ENCODE measurements at regions not wholly inside any gene's neighbourhood (a gene's known extent, or its start where the extent isn't known, plus 50 kb on each side); places are given as distances from the start of the nearest gene placed in this dataset.

- Histone ChIP-seq H3K27ac (ENCODE audit: insufficient read depth, low read depth, low read length) (no peak overlapping the region), H3K36me3 (ENCODE audit: control insufficient read depth in 2 of 2, extremely low read depth in 1 of 2, insufficient read depth in 2 of 2, low read length in 2 of 2) (no peaks in the 10 kb centered on the region), H3K79me2 (ENCODE audit: control insufficient read depth, insufficient read depth, low read length) (no peaks in the 10 kb centered on the region), H4K20me1 (replicated peaks; ENCODE audit: control insufficient read depth, extremely low read depth, insufficient read depth, low read length) (no peaks in the 10 kb centered on the region), H3K4me1 (ENCODE audit: control insufficient read depth, extremely low read depth, insufficient read depth, low read length) (no peaks in the 10 kb centered on the region), H3K9ac (replicated peaks; ENCODE audit: extremely low read depth, insufficient read depth, low read length) (no peak overlapping the region), H2AFZ (ENCODE audit: low read depth, low read length) (no peak overlapping the region), H3K4me2 (ENCODE audit: insufficient read depth, low read length) (no peak overlapping the region), H3K9me1 (replicated peaks; ENCODE audit: control insufficient read depth, extremely low read depth, insufficient read depth, low read length) (no peaks in the 10 kb centered on the region), H3K27me3 (ENCODE audit: control insufficient read depth in 2 of 2, insufficient read depth in 2 of 2, low read length in 2 of 2) (no peaks in the 10 kb centered on the region), H3K4me3 (replicated peaks in 1 of 3; ENCODE audit: insufficient read depth in 1 of 3, low read depth in 1 of 3, low read length in 3 of 3) (no peak overlapping the region), H3K9me3 (replicated peaks; ENCODE audit: control insufficient read depth, insufficient read depth, low read length) (no peaks in the 10 kb centered on the region)
- POLR2A ChIA-PET: no interaction called here
- intact Hi-C loops (cut with micrococcal nuclease): no loop called here
- CTCF ChIA-PET: no interaction called here
- dilution Hi-C loops (cut with MboI; ENCODE audit: extremely low pct_ligation_motif_present, low sequenced_read_pairs): no loop called here
- FAIRE-seq (no peak), DNase-seq (ENCODE audit: low read depth, low spot score) (no peak)
- TF ChIP-seq FOS (IDR thresholded peaks at IDR 0.05; ENCODE audit: borderline replicate concordance, insufficient read depth, low read length): no peak
- no peak for TF ChIP-seq EZH2 (IDR thresholded peaks at IDR 0.05; ENCODE audit: borderline replicate concordance, low read depth, low read length, severe bottlenecking)
- TF ChIP-seq JUN (IDR thresholded peaks at IDR 0.05; ENCODE audit: borderline replicate concordance, insufficient read depth, insufficient read length, low read depth): no peak
- no peak for TF ChIP-seq POLR2AphosphoS5 (IDR thresholded peaks at IDR 0.05; ENCODE audit: insufficient read depth, low read depth, low read length)
- no peak for TF ChIP-seq MAX (IDR thresholded peaks at IDR 0.05; ENCODE audit: insufficient read depth, insufficient read length)
- TF ChIP-seq GATA2 (IDR thresholded peaks at IDR 0.05; ENCODE audit: insufficient read depth, insufficient read length, low read depth, low read length): no peak
- TF ChIP-seq CTCF (IDR thresholded peaks at IDR 0.05; ENCODE audit: extremely low read depth in 1 of 2, insufficient read depth in 1 of 2, low read depth in 1 of 2, low read length in 2 of 2): no peak
- TF ChIP-seq MYC (IDR thresholded peaks at IDR 0.05; ENCODE audit: low read depth, low read length): no peak
- no peak for TF ChIP-seq POLR2A (IDR thresholded peaks at IDR 0.05; ENCODE audit: low read depth, low read length)
- no TSS peak for BruUV-seq (replicated peaks)
These were observed 399.3 kb downstream of the FAT4 start for GRCh38 chr4:125714049-125714448.
